Activated naive CD8-positive, alpha-beta T cell (primary cell): ENCODE measurements at regions not wholly inside any gene's neighbourhood (a gene's known extent, or its start where the extent isn't known, plus 50 kb on each side); places are given as distances from the start of the nearest gene placed in this dataset.
"Not testable (repeated sequence)": the region's sequence is repeated elsewhere in the genome, so short reads cannot be mapped to it uniquely, and the experiment has no call there.

ENCODE experiments used
- H3K27ac Mint-ChIP-seq: one replicate; pipeline ENCODE4 v1.8.0; 2021; ENCODE audit warnings: mixed read lengths
- H3K27me3 Mint-ChIP-seq: one replicate; pipeline ENCODE4 v1.8.0; 2021; ENCODE audit warnings: mixed read lengths
- H3K36me3 Mint-ChIP-seq: one replicate; pipeline ENCODE4 v1.8.0; 2021; ENCODE audit warnings: mixed read lengths
- H3K4me1 Mint-ChIP-seq: one replicate; pipeline ENCODE4 v1.8.0; 2021; ENCODE audit warnings: low read depth, mixed read lengths
- H3K4me3 Mint-ChIP-seq: one replicate; pipeline ENCODE4 v1.8.0; 2021; ENCODE audit warnings: mild to moderate bottlenecking, mixed read lengths
- H3K9me3 Mint-ChIP-seq: one replicate; pipeline ENCODE4 v1.8.0; 2021; ENCODE audit warnings: low read depth, mixed read lengths

DNA sequence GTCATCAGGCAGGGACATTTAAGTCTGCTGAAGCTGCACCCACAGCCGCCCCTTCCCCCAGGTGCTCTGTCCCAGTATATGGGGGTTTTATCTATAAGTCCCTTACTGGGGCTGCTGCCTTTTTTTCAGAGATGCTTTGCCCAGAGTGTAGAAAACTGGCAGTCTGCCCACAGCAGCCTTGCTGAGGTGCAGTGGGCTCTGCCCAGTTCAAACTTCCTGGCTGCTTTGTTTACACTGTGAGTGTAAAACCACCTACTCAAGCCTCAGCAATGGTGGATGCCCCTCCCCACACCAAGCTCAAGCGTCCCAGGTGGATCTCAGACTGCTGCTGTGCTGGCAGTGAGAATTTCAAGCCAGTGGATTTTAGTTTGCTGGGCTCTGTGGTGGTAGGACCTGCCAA lies 114.2 kb upstream of the GLRA1 start:
- H3K36me3 Mint-ChIP-seq, H3K27me3 Mint-ChIP-seq, H3K9me3 Mint-ChIP-seq, H3K4me3 Mint-ChIP-seq, H3K27ac Mint-ChIP-seq: not testable (repeated sequence)
- H3K4me1 Mint-ChIP-seq: peaks cover 12% of the 10 kb centered on the region

GRCh38 chr5:152026328-152027024 lies 101.8 kb upstream of the GLRA1 start:
- H3K4me3 Mint-ChIP-seq: peak overlapping the region; percentile 57
- peaks cover 40% of the 10 kb centered on the region for H3K36me3 Mint-ChIP-seq
- peaks cover 48% of the 10 kb centered on the region for H3K4me1 Mint-ChIP-seq
- peaks cover 29% of the 10 kb centered on the region for H3K9me3 Mint-ChIP-seq
- H3K27me3 Mint-ChIP-seq: not testable (repeated sequence)
- peak overlapping the region; percentile 68 for H3K27ac Mint-ChIP-seq

DNA sequence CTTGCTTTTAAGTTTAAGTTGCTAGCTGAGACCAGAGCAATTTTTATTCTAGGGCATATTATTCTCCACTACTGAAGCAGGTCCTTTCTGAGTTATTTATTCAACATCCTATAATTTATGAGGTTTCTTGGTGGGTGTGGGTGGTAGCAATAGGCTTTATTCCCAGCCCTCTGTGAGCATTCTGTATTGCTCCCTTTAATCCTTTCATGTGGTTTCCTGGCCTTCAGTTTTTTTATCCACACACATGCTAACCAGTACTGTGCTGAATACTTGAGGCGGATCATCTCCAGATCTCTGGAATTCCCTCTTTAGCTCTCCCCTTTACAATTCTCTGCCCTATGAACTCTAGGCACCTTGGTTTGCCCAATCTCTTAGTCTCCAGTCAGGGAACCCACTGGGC lies 91.8 kb upstream of the GLRA1 start:
- no peak overlapping the region for H3K4me3 Mint-ChIP-seq
- H3K27me3 Mint-ChIP-seq: no peaks in the 10 kb centered on the region
- peaks cover 9% of the 10 kb centered on the region for H3K36me3 Mint-ChIP-seq
- H3K27ac Mint-ChIP-seq: no peak overlapping the region
- H3K4me1 Mint-ChIP-seq: no peaks in the 10 kb centered on the region
- peaks cover 10% of the 10 kb centered on the region for H3K9me3 Mint-ChIP-seq

GRCh38 chr5:152007653-152008335 lies 83.1 kb upstream of the GLRA1 start:
- H3K27ac Mint-ChIP-seq: no peak overlapping the region
- peaks cover 6% of the 10 kb centered on the region for H3K36me3 Mint-ChIP-seq
- H3K27me3 Mint-ChIP-seq: no peaks in the 10 kb centered on the region
- no peaks in the 10 kb centered on the region for H3K9me3 Mint-ChIP-seq
- peaks cover 3% of the 10 kb centered on the region for H3K4me1 Mint-ChIP-seq
- H3K4me3 Mint-ChIP-seq: no peak overlapping the region

- Mint-ChIP-seq H3K27me3 (no peaks in the 10 kb centered on the region), H3K4me3 (no peak overlapping the region), H3K36me3 (peaks cover 13% of the 10 kb centered on the region), H3K4me1 (peaks cover 3% of the 10 kb centered on the region), H3K9me3 (peaks cover 4% of the 10 kb centered on the region), H3K27ac (no peak overlapping the region)
These were observed 79.4 kb upstream of the GLRA1 start for GRCh38 chr5:152004095-152004494.
